HG03045 (cell line): ENCODE measurements at regions not wholly inside any gene's neighbourhood (a gene's known extent, or its start where the extent isn't known, plus 50 kb on each side); places are given as distances from the start of the nearest gene placed in this dataset.

ENCODE experiments used
- ATAC-seq: cut with Tn5 transposase; IDR thresholded peaks from one replicate; pipeline ENCODE4 v1.9.1; 2021; ENCODE audit warnings: mild to moderate bottlenecking, moderate library complexity; ENCODE audit not compliant: unreplicated experiment

GRCh38 chr3:30542897-30543296 is 63.5 kb upstream of the TGFBR2 start:
- no peak for ATAC-seq

GRCh38 chr3:30544812-30545211 is 61.6 kb upstream of the TGFBR2 start:
- ATAC-seq, result no peak

- ATAC-seq, result no peak
Observed at GRCh38 chr3:30546934-30547333, 59.5 kb upstream of the TGFBR2 start.

GRCh38 chr3:30547716-30548115 is 58.7 kb upstream of the TGFBR2 start:
- ATAC-seq, result no peak

- ATAC-seq, result no peak
Observed at GRCh38 chr3:30548600-30548999, 57.8 kb upstream of the TGFBR2 start.

GRCh38 chr3:30549600-30549999 is 56.8 kb upstream of the TGFBR2 start:
- ATAC-seq, result no peak

GRCh38 chr3:30550246-30550645 is 56.2 kb upstream of the TGFBR2 start:
- no peak for ATAC-seq

- no peak for ATAC-seq
Observed at GRCh38 chr3:30551266-30551665, 55.1 kb upstream of the TGFBR2 start.

- ATAC-seq, result no peak
Observed at GRCh38 chr3:30551927-30552326, 54.5 kb upstream of the TGFBR2 start.

GRCh38 chr3:30553641-30554316 is 52.6 kb upstream of the TGFBR2 start:
- ATAC-seq, result no peak

- no peak for ATAC-seq
Observed at GRCh38 chr3:30554317-30554690, 52.1 kb upstream of the TGFBR2 start.

- no peak for ATAC-seq
Observed at GRCh38 chr3:30555968-30556367, 50.4 kb upstream of the TGFBR2 start.
